GM12892 (cell line): ENCODE measurements at regions not wholly inside any gene's neighbourhood (a gene's known extent, or its start where the extent isn't known, plus 50 kb on each side); places are given as distances from the start of the nearest gene placed in this dataset.

Source experiments
- POLR2A ChIP-seq: IDR thresholded peaks from 2 replicates; pipeline ENCODE4 v1.6.1; 2011; ENCODE audit warnings: low read depth, low read length, control low read depth
- POLR2AphosphoS5 ChIP-seq: IDR thresholded peaks from 2 replicates; pipeline ENCODE4 v1.6.1; 2011; ENCODE audit warnings: low read depth, low read length, control low read depth
- TAF1 ChIP-seq: IDR thresholded peaks from 2 replicates; pipeline ENCODE4 v1.6.1; 2011; ENCODE audit warnings: low read depth, mild to moderate bottlenecking, control low read depth, low read length, borderline replicate concordance

DNA sequence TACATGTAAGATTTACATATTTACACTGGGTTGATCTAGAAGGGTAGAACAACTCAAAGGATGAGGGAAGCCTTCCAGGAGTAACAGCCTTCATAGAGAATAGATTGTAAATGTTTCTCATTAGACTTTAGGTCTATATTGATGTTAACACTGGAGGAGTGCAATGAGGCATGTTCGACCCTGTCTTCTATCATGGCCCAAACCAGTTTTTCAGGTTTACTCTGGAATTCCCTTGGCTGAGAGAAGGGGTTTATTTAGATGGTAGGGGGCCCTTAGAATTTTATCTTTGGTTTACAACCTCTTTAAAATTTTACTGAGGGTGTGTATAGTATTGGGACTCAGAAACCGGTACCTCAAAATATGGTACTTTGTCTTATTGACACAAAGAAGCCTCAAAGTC, 634.9 kb upstream of the PIK3C3 start:
- no peak for TF ChIP-seq TAF1
- TF ChIP-seq POLR2A, result no peak
- no peak for TF ChIP-seq POLR2AphosphoS5
